ENCODE measurements at regions not wholly inside any gene's neighbourhood (a gene's known extent, or its start where the extent isn't known, plus 50 kb on each side); places are given as distances from the start of the nearest gene placed in this dataset.

- TF ChIP-seq TEAD4 (CRISPR knock-in tag; IDR thresholded peaks at IDR 0.05) (no peak), CTCF (IDR thresholded peaks at IDR 0.05) (no peak), MAX (CRISPR knock-in tag; IDR thresholded peaks at IDR 0.05) (no peak), SMAD3 (CRISPR knock-in tag; IDR thresholded peaks at IDR 0.05; ENCODE audit: borderline replicate concordance) (no peak), ELF4 (CRISPR knock-in tag; IDR thresholded peaks at IDR 0.05; ENCODE audit: low read depth) (no peak), HMGXB4 (CRISPR knock-in tag; IDR thresholded peaks at IDR 0.05) (no peak), ATF1 (CRISPR knock-in tag; IDR thresholded peaks at IDR 0.05) (no peak), USF2 (CRISPR knock-in tag; IDR thresholded peaks at IDR 0.05) (no peak), USF1 (CRISPR knock-in tag; IDR thresholded peaks at IDR 0.05) (no peak), AFF4 (CRISPR knock-in tag; IDR thresholded peaks at IDR 0.05; ENCODE audit: borderline replicate concordance) (no peak), CREM (CRISPR knock-in tag; IDR thresholded peaks at IDR 0.05) (no peak), TCF7 (CRISPR knock-in tag; IDR thresholded peaks at IDR 0.05; ENCODE audit: low read depth) (no peak), ETV6 (CRISPR knock-in tag; IDR thresholded peaks at IDR 0.05) (no peak), KAT7 (CRISPR knock-in tag; IDR thresholded peaks at IDR 0.05; ENCODE audit: borderline replicate concordance) (no peak)
Observed at GRCh38 chr21:27703791-27704190, 736.9 kb upstream of the ADAMTS5 start.
